ENCODE measurements at regions not wholly inside any gene's neighbourhood (a gene's known extent, or its start where the extent isn't known, plus 50 kb on each side); places are given as distances from the start of the nearest gene placed in this dataset.
A peak's percentile ranks its signal among the peaks of the same experiment; 100 is the strongest.
"Not testable (repeated sequence)": the region's sequence is repeated elsewhere in the genome, so short reads cannot be mapped to it uniquely, and the experiment has no call there.

GRCh38 chr14:37784203-37784826, 188.9 kb downstream of the TTC6 start:
- H3K27ac ChIP-seq, H3K4me3 ChIP-seq: not testable (repeated sequence)

- not testable (repeated sequence) for H3K4me3 ChIP-seq, H3K27ac ChIP-seq
These were observed 189.4 kb downstream of the TTC6 start for GRCh38 chr14:37784827-37785223.

- not testable (repeated sequence) for H3K4me3 ChIP-seq, H3K27ac ChIP-seq
These were observed 189.9 kb downstream of the TTC6 start for GRCh38 chr14:37785298-37785697.

GRCh38 chr14:37786114-37786625, 190.7 kb downstream of the TTC6 start:
- not testable (repeated sequence) for H3K4me3 ChIP-seq, H3K27ac ChIP-seq

GRCh38 chr14:37787879-37788494, 192.6 kb downstream of the TTC6 start:
- no peak overlapping the region for H3K4me3 ChIP-seq
- no peak overlapping the region for H3K27ac ChIP-seq

- Histone ChIP-seq H3K27ac (no peak overlapping the region), H3K4me3 (no peak overlapping the region)
These were observed 196.1 kb downstream of the TTC6 start for GRCh38 chr14:37791384-37792036.

GRCh38 chr14:37792124-37792523, 196.7 kb downstream of the TTC6 start:
- H3K27ac ChIP-seq: no peak overlapping the region
- no peak overlapping the region for H3K4me3 ChIP-seq

- H3K27ac ChIP-seq: no peak overlapping the region
- no peak overlapping the region for H3K4me3 ChIP-seq
These were observed 201.4 kb downstream of the TTC6 start for GRCh38 chr14:37796703-37797416.

GRCh38 chr14:37797675-37798074, 202.2 kb downstream of the TTC6 start:
- Histone ChIP-seq H3K27ac (no peak overlapping the region), H3K4me3 (no peak overlapping the region)

GRCh38 chr14:37807722-37808121, 212.3 kb downstream of the TTC6 start:
- H3K4me3 ChIP-seq: no peak overlapping the region
- H3K27ac ChIP-seq: no peak overlapping the region

GRCh38 chr14:37810094-37810801, 214.8 kb downstream of the TTC6 start:
- Histone ChIP-seq H3K4me3 (no peak overlapping the region), H3K27ac (no peak overlapping the region)

- H3K27ac ChIP-seq: no peak overlapping the region
- H3K4me3 ChIP-seq: no peak overlapping the region
These were observed 218.3 kb downstream of the TTC6 start for GRCh38 chr14:37813732-37814131.

GRCh38 chr14:37816135-37816534, 220.7 kb downstream of the TTC6 start:
- no peak overlapping the region for H3K27ac ChIP-seq
- no peak overlapping the region for H3K4me3 ChIP-seq

GRCh38 chr14:37816743-37817295, 221.4 kb downstream of the TTC6 start:
- H3K4me3 ChIP-seq: no peak overlapping the region
- no peak overlapping the region for H3K27ac ChIP-seq

GRCh38 chr14:37819155-37820015, 224.0 kb downstream of the TTC6 start:
- peak overlapping the region in 3 of 21 experiments; percentile 33 to 53 (median 48) for H3K27ac ChIP-seq
- no peak overlapping the region for H3K4me3 ChIP-seq

- H3K27ac ChIP-seq, H3K4me3 ChIP-seq: not testable (repeated sequence)
These were observed 225.4 kb downstream of the TTC6 start for GRCh38 chr14:37820810-37821209.

- Histone ChIP-seq H3K27ac (no peak overlapping the region), H3K4me3 (no peak overlapping the region)
These were observed 229.7 kb downstream of the TTC6 start for GRCh38 chr14:37824939-37825712.

GRCh38 chr14:37826869-37827268, 231.4 kb downstream of the TTC6 start:
- no peak overlapping the region for H3K27ac ChIP-seq
- H3K4me3 ChIP-seq: no peak overlapping the region
